GM18858 (cell line): ENCODE measurements at regions not wholly inside any gene's neighbourhood (a gene's known extent, or its start where the extent isn't known, plus 50 kb on each side); places are given as distances from the start of the nearest gene placed in this dataset.

Experiments
- ATAC-seq: cut with Tn5 transposase; IDR thresholded peaks from one replicate; pipeline ENCODE4 v1.9.1; 2021; ENCODE audit not compliant: unreplicated experiment

DNA sequence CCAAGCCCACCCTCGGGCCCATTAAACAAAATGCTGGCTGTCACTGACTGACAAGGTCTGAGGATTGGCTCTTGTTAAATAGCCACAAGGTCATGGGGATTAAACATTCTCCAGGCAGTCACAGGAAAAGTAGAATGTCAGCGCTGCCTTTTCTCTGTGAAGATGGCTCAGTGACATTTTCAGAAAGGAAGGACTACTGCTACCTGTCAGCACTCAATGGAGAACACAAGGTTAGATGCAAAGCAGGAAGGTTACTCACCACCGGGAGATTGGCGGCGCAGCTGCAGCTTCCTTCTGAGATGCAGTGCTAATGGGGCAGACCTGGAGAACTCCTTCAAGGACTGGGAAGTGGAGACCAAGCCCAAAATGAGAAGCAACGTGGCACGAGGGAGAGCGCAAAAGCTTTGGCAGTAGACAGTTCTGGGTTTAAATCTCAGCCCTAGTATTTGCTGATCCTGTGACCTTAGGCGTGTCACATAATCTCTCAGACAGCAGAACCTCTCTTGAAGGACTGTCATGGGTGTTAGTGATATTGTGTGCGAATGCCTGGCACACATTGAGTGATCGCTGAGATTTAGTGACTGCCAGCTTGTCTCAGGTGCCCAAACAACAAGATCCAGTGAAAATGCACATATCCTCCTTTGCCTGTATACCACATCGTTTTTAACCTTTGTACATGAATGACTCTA lies 213.1 kb upstream of the BOD1L1 start:
- ATAC-seq, result no peak

DNA sequence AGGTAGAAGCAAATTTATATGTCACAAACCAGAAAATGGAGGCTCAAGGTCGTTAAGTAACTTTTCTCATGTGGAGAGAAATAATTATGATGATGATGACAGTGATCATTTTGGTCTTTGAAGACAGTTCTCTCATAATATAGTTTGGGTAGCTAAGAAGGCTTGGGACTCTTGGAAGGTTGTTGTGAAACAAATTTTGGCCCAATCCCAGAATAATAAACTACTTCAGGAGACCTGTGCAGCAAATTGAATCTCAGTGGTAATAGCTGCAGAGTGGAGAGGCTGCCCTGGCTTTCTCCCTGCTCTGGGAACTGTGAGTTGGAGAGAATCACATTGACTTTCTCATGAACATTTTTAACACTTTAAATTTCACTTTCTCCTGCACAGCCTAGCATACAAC lies 217.2 kb upstream of the BOD1L1 start:
- ATAC-seq, result no peak

DNA sequence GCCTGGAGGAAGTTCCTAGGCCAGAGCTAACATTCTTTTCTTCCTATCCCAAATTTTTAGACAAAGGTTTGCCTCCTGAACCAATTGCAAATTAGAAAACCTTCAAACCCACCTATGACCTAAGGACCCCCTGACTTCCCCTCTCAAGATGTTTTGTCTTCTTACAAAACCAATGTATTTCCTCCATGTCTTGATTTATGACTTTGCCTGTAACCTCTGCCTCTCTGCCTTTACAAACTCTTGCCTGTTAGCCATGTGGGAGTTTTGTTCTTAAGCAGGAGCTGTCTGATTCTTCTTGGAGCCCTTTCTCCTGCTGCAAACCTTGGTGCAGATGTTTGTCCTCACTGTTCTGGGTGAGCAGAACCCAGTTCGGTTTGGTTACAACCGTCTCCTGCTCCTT lies 222.3 kb upstream of the BOD1L1 start:
- no peak for ATAC-seq

DNA sequence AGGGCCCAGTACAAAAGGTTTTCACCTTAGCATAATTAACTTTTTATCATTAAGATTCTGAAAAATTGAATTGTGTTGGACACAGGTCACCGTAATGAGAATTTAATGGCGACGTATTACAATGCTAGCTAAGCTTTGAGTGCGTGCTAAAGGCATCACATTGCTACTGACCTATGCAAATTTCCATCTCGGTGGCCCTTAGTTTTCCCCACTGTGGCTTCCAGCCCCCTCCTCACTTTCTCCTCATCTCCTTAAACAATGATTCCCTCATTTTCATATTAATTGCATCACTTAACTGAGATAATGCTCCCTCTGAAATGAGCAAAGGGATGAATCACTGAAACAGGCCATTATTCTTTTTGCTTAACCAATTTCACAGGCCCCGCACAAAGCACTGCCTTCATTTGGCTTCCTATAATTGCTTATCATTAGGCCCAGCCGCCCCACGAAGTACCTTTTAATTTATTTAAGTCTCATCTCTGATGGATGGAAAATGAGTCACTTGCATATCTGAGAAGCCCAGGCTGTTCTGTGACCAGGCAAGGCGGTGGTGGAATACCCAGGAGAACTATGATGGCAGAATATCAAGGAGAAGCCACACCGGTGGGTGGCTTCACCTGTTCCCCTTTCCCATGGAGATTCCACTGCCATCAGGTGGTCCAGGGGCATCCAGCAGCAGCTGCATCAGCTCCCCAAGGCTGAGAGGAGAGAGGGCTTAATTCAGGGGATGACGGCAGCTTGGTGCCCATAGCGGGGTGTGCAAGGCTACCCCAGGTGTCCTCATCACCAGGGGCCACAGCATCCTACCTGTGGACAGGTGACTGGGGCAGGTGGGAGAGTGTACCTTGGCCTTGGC lies 223.8 kb upstream of the BOD1L1 start:
- no peak for ATAC-seq

DNA sequence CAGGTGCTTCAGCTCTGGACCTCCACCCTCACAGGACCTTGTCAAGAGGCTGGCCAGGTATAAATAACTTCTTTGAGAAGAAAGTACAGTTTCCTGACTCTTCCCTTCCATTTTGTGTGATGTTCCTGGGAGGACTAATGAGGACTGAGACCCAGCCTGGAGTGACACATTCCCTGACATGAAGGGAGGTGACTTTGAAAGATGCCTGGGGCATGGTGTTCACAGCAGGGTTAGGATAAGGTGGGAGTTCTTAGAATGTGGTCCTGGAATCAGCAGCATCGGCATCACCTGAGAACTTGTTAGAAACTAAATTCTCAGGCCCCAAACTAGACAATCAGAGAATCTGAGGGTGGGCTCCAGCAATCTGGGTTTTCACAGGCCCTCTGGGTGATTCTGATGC lies 224.9 kb upstream of the BOD1L1 start:
- ATAC-seq, result no peak

DNA sequence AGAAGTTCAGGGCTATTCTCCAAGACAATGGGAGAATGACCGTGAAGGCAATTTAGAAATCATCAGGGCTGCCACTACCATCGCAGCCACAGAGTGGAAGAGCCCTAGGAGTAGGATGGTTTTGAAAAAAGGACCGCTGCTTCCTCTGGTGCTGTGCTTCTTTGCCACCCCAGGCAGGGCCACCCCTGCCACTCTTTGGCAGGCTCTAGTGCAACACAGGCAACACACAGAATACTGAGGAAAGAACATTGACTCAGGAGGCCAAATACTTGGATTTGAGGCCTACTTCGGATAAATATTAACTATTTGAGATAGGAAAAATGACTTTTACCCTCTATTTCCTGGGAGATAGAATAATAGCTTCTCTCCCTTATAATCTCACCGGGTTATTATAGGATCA lies 228.9 kb upstream of the BOD1L1 start:
- ATAC-seq, result no peak

DNA sequence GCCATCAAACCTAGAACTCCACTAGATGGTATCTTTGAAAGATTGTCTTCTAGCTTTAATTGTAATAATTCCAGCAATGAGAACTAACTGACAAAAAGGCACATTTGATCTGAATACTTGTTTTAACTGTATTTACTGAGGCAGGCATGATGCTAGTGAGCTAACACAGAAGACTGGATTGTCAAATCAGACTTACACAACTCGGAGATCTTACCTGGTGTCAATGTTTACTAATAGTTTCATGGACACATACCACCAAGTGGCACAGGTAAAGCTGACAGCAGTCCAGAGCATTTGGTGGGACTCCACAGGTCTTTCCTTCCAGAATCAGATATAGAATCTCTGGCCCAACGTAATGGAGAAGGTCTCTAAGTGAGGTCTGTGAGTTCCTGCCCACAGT lies 229.9 kb upstream of the BOD1L1 start:
- no peak for ATAC-seq

DNA sequence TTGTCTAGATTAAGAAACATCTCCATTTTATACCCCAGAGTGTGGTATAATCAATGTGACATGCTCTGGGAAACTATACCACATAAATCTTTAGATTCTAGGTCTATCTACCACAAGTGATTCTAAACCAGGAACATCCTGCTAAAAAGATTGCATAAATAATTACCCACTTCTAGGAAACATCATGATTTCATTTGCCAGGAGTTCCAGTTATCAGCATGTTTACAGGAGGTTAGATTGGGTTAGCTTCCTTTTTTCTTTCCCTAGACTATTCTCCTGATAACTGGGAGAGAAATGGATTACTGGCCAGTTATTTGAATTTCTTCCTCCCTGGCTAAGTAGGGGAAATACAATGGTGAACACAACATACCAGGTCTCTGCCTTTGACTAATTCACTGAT lies 230.3 kb upstream of the BOD1L1 start:
- no peak for ATAC-seq

DNA sequence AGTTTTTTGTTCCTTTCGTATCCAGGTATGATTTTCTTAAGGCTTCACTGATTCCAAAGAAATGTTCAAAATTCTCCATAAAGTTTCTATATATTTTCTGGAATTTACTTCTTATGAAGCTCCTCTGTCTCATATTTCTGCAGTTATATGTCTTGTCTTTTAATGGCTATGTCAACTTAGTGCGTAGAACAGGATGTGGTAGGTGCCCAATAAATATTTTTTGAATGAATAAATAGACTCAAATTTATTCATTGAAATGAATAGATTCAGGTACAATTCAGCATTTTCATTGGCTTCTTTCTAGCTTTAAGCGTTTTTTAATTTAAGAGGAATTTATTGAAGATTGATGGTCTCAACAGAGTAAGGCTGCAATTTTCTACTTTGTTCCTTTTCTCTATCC lies 231.9 kb upstream of the BOD1L1 start:
- ATAC-seq, result no peak

DNA sequence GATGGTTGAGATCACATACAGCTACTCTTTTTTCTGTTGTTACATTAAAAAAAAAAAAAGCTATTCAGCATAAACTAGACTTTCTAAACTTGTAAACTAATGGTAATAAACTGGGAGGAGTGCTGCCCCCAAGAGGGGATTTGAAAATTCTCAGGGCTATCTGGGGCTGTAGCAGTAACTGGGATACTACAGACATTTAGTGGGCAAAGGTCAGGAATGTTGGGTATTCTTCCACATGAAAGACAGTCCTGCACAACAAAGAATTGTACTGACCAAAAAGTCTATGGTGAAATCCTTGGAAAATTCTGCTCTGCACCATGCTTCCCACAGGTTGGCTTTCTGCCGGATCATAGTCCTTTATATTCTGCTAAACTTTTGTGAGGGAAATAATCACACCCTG lies 232.6 kb upstream of the BOD1L1 start:
- ATAC-seq, result no peak

DNA sequence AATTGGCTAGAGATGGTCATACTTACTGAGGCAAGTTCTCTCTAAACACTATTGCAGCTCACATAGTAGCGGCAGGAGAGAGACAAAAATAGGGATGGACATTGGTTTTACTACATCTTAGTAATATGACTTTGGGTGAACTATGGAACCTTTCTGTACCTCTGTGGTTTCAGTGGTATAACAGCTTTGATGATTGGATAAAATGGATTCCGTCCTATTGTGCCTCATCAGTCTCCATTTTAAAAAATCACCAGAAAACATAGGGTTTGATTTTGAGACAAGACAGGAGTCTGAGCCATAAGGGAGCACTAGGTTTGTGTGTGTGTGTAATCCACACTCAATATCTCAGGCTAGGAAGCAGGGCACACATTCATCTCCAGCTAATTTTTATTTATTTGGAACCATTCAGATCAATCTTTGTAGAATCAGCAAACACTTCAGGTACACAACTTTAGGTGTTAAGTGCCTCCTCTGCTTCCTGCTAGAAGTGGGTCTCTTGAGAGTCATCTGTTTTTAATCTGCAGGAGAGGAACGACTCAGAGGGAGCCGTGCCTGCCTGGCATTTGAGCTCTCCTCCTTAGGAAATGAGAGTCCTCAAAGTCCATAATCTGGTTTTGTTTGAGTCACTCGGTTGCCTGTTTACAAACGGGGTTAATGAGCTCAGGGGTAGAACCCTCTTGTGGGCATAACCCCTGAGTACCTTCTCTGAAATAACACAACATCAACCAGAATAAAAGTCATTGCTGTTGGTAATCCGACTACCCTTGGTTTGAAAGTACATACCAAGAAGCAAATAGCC lies 238.5 kb upstream of the BOD1L1 start:
- no peak for ATAC-seq

DNA sequence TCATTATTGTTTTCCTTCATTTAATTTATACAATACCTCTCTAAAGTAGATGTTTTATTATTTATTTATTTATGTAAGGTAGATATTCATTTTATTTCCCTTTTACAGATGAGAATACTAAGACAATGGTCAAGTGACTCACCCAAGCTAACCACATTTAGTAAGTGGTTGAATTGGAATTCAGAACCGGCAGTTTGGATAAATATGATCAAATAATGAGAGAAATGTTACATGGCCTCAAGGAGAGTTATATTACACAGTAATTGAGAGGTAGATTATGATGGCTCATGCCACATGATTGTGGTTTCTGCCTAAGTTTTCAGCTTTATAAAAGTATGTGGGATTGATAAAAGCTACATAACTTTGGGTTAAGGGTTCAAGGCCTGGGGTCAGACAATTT lies 239.4 kb upstream of the BOD1L1 start:
- no peak for ATAC-seq

DNA sequence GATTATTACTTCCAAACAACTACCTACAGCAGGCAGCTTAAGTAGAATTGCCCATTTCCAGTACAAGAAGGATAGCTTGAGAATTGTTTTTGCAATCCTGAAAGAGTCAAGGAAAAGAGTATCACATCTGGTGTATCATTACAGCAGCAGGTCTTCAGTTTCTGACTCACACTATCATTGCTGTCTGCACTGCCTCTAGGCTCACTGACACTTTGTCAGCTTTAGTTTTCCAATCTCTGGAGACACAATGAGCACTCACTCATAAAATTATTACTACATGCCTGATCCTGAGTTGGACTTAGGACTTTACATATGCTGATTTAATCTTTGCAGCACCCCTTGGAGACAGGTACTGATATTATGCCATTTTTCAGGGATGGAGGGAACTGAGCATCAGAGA lies 244.6 kb upstream of the BOD1L1 start:
- ATAC-seq, result no peak

DNA sequence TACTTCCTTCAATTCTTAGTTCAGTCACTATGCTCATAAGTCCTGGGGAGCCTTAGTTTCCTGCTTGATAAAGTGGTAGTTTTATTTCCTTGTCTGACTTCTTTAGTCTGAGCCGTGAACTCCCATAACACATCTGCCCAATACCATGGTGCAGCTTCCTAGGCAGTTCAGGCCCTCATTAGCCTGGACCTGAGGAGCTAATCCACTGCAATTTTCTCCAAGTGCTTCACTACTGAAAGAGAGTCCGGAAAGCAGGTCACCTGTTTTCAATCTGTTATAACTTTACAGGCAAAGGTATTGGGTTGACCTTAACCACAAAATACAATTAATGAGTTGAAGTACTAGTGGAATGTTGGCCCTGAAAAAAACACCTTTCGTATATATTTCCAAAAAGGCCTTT lies 245.4 kb upstream of the BOD1L1 start:
- no peak for ATAC-seq

DNA sequence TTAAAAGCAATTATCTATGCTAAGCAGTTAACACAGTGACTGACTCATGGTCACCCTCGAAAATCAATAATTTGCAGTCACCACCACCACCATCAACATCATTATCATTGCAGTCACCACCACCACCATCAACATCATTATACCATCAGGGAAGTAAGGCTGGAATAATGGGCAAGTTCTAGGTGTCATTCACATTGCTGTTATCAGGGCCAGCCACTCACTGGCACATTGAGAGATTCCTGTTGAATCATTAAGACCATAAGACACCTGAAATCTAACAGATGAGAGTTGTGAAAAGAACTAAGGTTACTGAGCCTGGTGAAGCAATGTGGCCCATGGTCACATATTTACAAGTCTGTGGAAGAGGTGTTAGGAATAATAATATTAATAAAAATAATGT lies 247.7 kb upstream of the BOD1L1 start:
- no peak for ATAC-seq

DNA sequence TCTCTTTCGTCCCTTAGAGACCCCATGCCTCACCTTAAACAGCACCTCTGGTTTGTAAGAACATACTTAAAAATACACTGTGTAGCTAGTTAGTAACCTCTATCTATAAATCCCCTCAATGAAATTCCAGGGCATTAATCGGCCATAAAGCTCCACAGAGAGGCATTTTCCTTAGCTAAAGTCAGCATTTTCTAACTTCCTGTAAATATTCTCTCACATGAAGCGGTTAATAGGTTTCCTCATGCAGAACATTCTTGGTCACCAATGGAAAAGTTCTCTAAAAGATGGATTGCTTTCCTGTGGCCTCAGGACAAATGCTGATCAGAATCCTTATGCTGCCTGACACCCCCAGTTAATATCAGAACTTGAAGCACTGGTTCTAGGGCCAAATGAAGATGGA lies 248.6 kb upstream of the BOD1L1 start:
- no peak for ATAC-seq

DNA sequence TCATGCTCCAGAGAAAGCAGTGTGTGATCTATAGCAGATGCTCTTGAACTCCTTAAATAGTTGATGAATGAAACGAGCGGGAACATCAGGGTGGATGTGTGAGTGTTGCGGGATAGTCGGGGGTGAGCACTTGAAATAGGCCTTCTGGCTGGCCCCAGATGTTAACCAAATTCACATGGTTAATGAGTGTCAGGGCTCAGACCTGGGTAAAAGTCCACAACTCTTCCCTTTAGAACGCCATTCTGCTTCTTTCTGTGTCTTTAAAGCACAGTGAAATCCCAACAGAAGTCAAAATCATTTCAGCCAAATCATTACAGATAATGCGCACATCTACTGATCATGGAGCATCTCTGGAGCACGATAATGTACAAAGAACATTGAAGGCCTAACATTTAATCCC lies 249.4 kb upstream of the BOD1L1 start:
- no peak for ATAC-seq

DNA sequence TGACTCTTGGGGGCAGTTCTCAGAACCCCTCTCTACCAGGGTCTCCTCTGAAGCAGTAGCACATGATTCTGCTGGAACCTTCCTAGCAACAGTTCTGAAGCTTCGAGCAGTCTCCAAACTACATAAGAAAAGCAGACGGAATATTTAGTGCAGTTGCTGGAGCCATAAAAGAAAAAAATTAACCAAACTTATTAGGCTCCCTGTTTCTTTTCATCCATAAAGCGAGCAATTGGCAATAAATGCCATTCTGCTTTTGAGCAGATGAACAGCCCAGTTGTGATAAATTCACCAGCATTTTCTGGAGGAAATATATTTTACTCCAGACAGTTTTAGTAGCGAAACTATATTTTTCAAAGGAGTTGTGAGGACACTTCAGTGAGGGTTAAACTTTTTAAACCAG lies 250.1 kb upstream of the BOD1L1 start:
- no peak for ATAC-seq

DNA sequence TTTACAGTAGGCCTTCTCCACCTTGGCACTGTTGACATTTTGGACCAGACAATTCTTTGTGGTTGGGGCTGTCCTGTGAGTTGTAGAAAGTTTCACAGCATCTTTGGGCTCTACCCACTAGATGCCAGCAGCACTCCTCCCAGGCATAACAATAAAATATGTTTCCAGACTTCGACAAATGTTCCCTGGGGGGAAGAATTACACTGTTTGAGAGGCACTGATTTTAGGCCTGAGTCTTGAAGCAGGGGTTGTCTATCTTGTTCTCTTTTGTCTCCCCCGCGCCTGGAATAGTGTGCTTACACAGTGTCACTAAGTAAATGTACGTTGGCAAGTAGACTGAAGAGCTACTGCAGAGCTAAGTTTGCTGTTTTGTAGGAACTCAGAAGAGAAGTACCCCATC lies 254.4 kb upstream of the BOD1L1 start:
- no peak for ATAC-seq

DNA sequence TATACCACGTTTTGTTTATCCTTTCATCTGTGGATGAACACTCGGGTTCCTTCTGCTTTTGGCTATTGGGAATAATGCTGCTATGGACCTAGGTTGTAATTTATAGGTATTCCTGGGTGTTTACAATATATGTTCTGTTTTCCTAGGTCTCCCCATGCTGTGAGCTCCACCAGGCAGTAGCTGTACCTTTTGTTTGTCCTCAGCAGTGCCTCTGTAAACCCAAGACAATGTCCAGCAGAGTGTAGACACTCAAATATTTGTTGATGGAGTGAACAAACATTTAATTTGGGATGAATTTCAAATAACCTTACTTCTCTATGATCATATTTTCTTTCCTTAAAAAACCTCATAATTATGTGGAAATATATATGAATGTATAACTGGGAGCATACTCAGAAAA lies 259.5 kb upstream of the BOD1L1 start:
- no peak for ATAC-seq

DNA sequence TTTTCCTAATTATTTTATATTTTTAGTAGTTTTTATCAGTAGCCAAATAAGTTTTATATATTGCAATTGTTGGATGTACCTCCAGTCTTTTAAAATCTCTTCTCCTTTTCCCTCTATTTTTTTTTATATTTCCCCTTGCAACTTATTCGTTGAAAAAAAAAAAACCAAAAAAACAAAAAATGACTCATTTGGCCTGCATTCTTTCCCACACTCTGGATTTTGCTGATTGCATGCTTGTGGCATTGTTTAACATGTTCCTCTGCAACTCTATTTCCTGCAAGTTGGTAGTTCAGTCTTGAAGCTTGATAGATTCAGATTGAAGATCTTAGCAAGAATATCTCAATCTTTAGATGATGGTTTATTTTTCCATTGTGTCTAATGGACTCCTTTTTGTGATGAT lies 260.6 kb upstream of the BOD1L1 start:
- ATAC-seq, result no peak

DNA sequence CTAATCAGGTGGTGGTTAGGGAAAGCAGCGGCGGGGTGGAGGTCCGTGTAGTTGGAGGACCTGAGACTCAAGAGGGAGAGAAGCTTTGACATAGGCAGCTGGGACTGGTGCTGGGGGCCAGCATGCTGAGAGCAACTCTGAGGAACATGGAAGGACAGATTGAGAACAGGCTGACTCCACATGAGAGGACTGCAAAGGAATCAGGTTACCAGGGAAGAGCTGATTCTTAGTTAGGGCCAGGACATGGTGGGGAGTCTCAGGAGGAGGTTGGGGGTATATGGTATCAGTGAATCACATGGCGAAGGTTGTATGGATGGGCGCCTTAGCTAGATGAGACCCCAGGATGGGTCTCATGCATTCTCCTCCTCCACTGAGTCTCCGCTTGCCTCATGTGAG lies 264.0 kb upstream of the BOD1L1 start:
- ATAC-seq, result no peak
